Uterus (tissue), 3 donors: ENCODE measurements at regions not wholly inside any gene's neighbourhood (a gene's known extent, or its start where the extent isn't known, plus 50 kb on each side); places are given as distances from the start of the nearest gene placed in this dataset. TPM values are rescaled to one million over a fixed set of nuclear protein-coding genes. Genes with fewer than 3 reads are reported as not detected.

Experiments
- DNase-seq, 2 donors: peaks; one replicate each; pipeline ENCODE4 v3.0.0-alpha.2; 2019 to 2020
- H3K27ac ChIP-seq, 2 donors: fragments of 200-600 bp; sonication (generic); 1 replicate in 1 of 2; 2 replicates in 1 of 2; pipeline ENCODE4 v1.5.1; 2016 to 2018
- H3K27me3 ChIP-seq, 2 donors: fragments of 200-600 bp; sonication (generic); one replicate each; pipeline ENCODE4 v1.5.1; 2018 to 2019; ENCODE audit warnings: control low read depth in 1 of 2
- H3K36me3 ChIP-seq, 2 donors: fragments of 200-600 bp; sonication (generic); one replicate each; pipeline ENCODE4 v1.5.1; 2019; ENCODE audit warnings: control low read depth in 1 of 2
- H3K4me1 ChIP-seq, 2 donors: fragments of 200-600 bp; sonication (generic); one replicate each; pipeline ENCODE4 v1.5.1; 2018 to 2019; ENCODE audit warnings: control low read depth in 1 of 2
- H3K4me3 ChIP-seq, 2 donors: fragments of 200-600 bp; sonication (generic); 1 replicate in 1 of 2; 2 replicates in 1 of 2; pipeline ENCODE4 v1.5.1; 2018 to 2019; ENCODE audit warnings: mild to moderate bottlenecking in 1 of 2
- H3K9me3 ChIP-seq, 2 donors: fragments of 200-600 bp; sonication (generic); one replicate each; pipeline ENCODE4 v1.5.1; 2019; ENCODE audit warnings: control low read depth in 1 of 2
- CTCF ChIP-seq, 4 experiments: fragments of 200-600 bp in 2 of 4; fragments of 450-650 bp in 2 of 4; sonication (generic) in 2 of 4; IDR thresholded peaks; one replicate each; pipeline ENCODE4 v1.5.1; 2016 to 2019; ENCODE audit warnings: antibody characterized with exemption in 4 of 4, mild to moderate bottlenecking in 2 of 4, moderate library complexity in 1 of 4
- POLR2A ChIP-seq, 2 donors: fragments of 450-650 bp; IDR thresholded peaks; one replicate each; pipeline ENCODE4 v1.6.1; 2016; ENCODE audit warnings: antibody characterized with exemption in 2 of 2, mild to moderate bottlenecking in 1 of 2, moderate library complexity in 1 of 2
- intact Hi-C: fragments of 100-400 bp; cut with DNase I; formaldehyde crosslinking; loops from one replicate; pipeline ENCODE4 v1.15.1; 2023; ENCODE audit warnings: low total_unique reads
- small RNA-seq: library from RNA; depleted of rRNA; stranded (forward); fragments of <200 nt; gene quantifications from one replicate; pipeline ENCODE3, GENCODE V24; 2016
- donor health status: DM: yes; HTN: yes; CAD: no.

GRCh38 chr2:61590214-61590613, 52.1 kb upstream of the XPO1 start:
- no peak for TF ChIP-seq CTCF (IDR thresholded peaks at IDR 0.05)
- Histone ChIP-seq H3K4me1 (no peaks in the 10 kb centered on the region), H3K27me3 (no peaks in the 10 kb centered on the region), H3K9me3 (no peaks in the 10 kb centered on the region), H3K4me3 (no peak overlapping the region), H3K36me3 (no peaks in the 10 kb centered on the region), H3K27ac (no peak overlapping the region)
- intact Hi-C loops = no loop called here
- no peak for DNase-seq

GRCh38 chr2:61588566-61588965, 50.4 kb upstream of the XPO1 start:
- H3K4me3 ChIP-seq = no peak overlapping the region
- H3K27me3 ChIP-seq = no peaks in the 10 kb centered on the region
- H3K9me3 ChIP-seq = no peaks in the 10 kb centered on the region
- no peak for DNase-seq
- no peaks in the 10 kb centered on the region for H3K36me3 ChIP-seq
- TF ChIP-seq CTCF (IDR thresholded peaks at IDR 0.05) (no peak), POLR2A (IDR thresholded peaks at IDR 0.05) (no peak)
- H3K27ac ChIP-seq = no peak overlapping the region
- H3K4me1 ChIP-seq = no peaks in the 10 kb centered on the region
- intact Hi-C loops = no loop called here

Small RNAs in the stretch of these regions (small RNA-seq; reads per million reads assigned to genes)
- not detected for gene RNU6-1145P
- not detected for gene RPS29P10
